ENCODE measurements at regions not wholly inside any gene's neighbourhood (a gene's known extent, or its start where the extent isn't known, plus 50 kb on each side); places are given as distances from the start of the nearest gene placed in this dataset.
"Not testable (repeated sequence)": the region's sequence is repeated elsewhere in the genome, so short reads cannot be mapped to it uniquely, and the experiment has no call there.

GRCh38 chr6:121764493-121764892 is 329.0 kb downstream of the GJA1 start:
- DNase-seq = no peak

GRCh38 chr6:121765060-121765459 is 329.6 kb downstream of the GJA1 start:
- no peak for DNase-seq

- DNase-seq = no peak
Measured at GRCh38 chr6:121767211-121767610, 331.8 kb downstream of the GJA1 start.

- no peak for DNase-seq
Measured at GRCh38 chr6:121770943-121771342, 335.5 kb downstream of the GJA1 start.

- peak; percentile 3 to 14 for DNase-seq
Measured at GRCh38 chr6:121771937-121772720, 336.7 kb downstream of the GJA1 start.

- DNase-seq = no peak
Measured at GRCh38 chr6:121776054-121776453, 340.6 kb downstream of the GJA1 start.

GRCh38 chr6:121780325-121781321 is 345.2 kb downstream of the GJA1 start:
- DNase-seq = peak in 1 of 2 donors; percentile 5

GRCh38 chr6:121791396-121792315 is 356.2 kb downstream of the GJA1 start:
- DNase-seq = no peak

GRCh38 chr6:121794630-121795029 is 359.2 kb downstream of the GJA1 start:
- DNase-seq = no peak

GRCh38 chr6:121797598-121797997 is 362.2 kb downstream of the GJA1 start:
- DNase-seq = not testable (repeated sequence)

GRCh38 chr6:121798126-121798525 is 362.7 kb downstream of the GJA1 start:
- not testable (repeated sequence) for DNase-seq

- no peak for DNase-seq
Measured at GRCh38 chr6:121799574-121799973, 364.1 kb downstream of the GJA1 start.

GRCh38 chr6:121800047-121800446 is 364.6 kb downstream of the GJA1 start:
- DNase-seq = no peak

GRCh38 chr6:121806116-121806515 is 370.7 kb downstream of the GJA1 start:
- DNase-seq = no peak

GRCh38 chr6:121809211-121809610 is 373.8 kb downstream of the GJA1 start:
- DNase-seq = no peak

- no peak for DNase-seq
Measured at GRCh38 chr6:121810158-121811032, 374.9 kb downstream of the GJA1 start.

- DNase-seq = no peak
Measured at GRCh38 chr6:121811106-121811505, 375.7 kb downstream of the GJA1 start.

- DNase-seq = peak in 1 of 2 donors; percentile 26
Measured at GRCh38 chr6:121816361-121816760, 380.9 kb downstream of the GJA1 start.

- DNase-seq = peak; percentile 11 to 28
Measured at GRCh38 chr6:121816906-121817540, 381.6 kb downstream of the GJA1 start.

- no peak for DNase-seq
Measured at GRCh38 chr6:121823437-121823851, 388.0 kb downstream of the GJA1 start.

Measured in right lung (tissue), 2 donors.